ENCODE measurements at regions not wholly inside any gene's neighbourhood (a gene's known extent, or its start where the extent isn't known, plus 50 kb on each side); places are given as distances from the start of the nearest gene placed in this dataset.

DNA sequence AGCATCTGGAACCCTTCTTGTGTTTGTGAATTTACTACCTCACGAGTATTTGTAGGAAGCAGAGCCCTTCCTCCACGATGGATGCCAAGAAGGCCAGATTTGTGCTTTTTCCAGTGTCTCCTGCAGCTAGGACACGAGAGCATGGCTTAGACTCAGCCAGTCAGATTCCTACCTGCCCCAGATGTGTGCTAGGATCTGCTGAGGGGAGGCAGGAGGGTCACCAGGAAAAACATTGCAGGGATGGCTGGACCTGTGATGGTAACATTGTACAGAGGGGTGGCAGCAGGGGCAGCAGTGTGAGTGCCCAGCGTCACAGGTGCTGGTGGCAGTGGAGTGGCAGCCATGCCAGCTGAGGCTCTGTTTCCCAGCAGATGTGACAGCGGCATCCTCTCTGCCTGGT lies 285.3 kb downstream of the FAM43A start:
- TF ChIP-seq, protein P1, sequence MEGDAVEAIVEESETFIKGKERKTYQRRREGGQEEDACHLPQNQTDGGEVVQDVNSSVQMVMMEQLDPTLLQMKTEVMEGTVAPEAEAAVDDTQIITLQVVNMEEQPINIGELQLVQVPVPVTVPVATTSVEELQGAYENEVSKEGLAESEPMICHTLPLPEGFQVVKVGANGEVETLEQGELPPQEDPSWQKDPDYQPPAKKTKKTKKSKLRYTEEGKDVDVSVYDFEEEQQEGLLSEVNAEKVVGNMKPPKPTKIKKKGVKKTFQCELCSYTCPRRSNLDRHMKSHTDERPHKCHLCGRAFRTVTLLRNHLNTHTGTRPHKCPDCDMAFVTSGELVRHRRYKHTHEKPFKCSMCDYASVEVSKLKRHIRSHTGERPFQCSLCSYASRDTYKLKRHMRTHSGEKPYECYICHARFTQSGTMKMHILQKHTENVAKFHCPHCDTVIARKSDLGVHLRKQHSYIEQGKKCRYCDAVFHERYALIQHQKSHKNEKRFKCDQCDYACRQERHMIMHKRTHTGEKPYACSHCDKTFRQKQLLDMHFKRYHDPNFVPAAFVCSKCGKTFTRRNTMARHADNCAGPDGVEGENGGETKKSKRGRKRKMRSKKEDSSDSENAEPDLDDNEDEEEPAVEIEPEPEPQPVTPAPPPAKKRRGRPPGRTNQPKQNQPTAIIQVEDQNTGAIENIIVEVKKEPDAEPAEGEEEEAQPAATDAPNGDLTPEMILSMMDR (conservative IDR thresholded peaks at IDR 0.05; ENCODE audit: low read depth, low read length), result no peak
- TF ChIP-seq EZH2 (IDR thresholded peaks at IDR 0.05; ENCODE audit: borderline replicate concordance, low read depth, low read length, poor library complexity, severe bottlenecking), result no peak
